ENCODE measurements at regions not wholly inside any gene's neighbourhood (a gene's known extent, or its start where the extent isn't known, plus 50 kb on each side); places are given as distances from the start of the nearest gene placed in this dataset.

DNA sequence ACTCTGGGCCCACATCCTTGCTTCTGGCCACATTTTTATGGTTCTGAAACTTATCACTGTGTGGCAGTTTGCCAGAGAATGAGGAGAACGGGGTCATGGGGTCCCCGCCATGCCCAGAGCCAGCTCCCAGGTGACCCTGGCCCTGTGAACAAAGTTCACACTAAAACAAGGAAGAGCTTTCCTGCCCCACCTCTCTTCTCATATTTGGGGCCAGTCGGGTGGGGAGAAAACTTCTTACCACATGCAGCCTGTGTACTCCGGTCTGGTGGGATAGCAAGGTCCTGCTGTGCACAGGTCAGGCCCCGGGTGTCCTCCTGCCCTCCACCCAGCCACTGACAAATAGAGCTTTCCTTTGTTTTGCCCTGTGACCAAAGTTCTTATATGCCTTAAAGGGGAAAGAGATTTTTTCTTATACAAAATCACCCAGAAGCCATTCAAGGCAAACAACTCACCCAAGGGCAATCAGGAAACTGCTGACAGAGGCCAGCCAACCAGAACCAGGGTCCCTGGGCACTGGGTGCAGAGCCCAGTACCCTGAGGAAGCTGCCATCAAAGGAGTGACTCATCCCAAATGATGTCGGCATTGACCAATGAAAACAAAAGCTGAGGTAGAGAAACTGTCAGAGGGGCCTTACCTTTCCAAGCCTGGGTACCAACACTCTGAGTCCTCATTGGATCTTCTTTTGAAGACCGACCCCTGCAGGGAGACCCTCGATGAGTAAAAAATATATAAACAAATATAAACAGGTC is 53.6 kb downstream of the OLIG1 start:
- ChIA-PET CTCF (interaction anchor here (0.6 kb wide), 1 partner anchor 52 kb away, joined by 6 read pairs; no protein-coding TSS in a partner anchor), POLR2A (no interaction called here)
- BruUV-seq (replicated peaks), result no TSS peak
- no peaks in the 10 kb centered on the region for H3K36me3 ChIP-seq (ENCODE audit: control insufficient read depth, insufficient read depth, low read length)
- no peak overlapping the region for H3K4me3 ChIP-seq (ENCODE audit: low read depth in 2 of 2, low read length in 2 of 2)
- intact Hi-C loops (cut with micrococcal nuclease; ENCODE audit: unreplicated experiment) (loop anchor here (10.0 kb wide), 2 partner anchors 179 to 289 kb away; no protein-coding TSS in a partner anchor), in situ Hi-C loops (cut with HindIII; ENCODE audit: low pct_unique_long_range_greater_than_20kb, low sequenced_read_pairs) (no loop called here)
- H3K27ac ChIP-seq (ENCODE audit: low read length), result no peak overlapping the region
- peaks cover under 1% of the 10 kb centered on the region; the same call in 1 of the 2 replicates for H3K27me3 ChIP-seq (ENCODE audit: control insufficient read depth, insufficient read depth, low read length)
- no peak for TF ChIP-seq SIN3A (IDR thresholded peaks at IDR 0.05; ENCODE audit: borderline replicate concordance, insufficient read depth, low read depth, low read length)
- no peak for TF ChIP-seq POLR2AphosphoS5 (IDR thresholded peaks at IDR 0.05; ENCODE audit: low read depth, low read length)
- TF ChIP-seq TCF7L2 (IDR thresholded peaks at IDR 0.05; ENCODE audit: low read depth, low read length), result no peak
- TF ChIP-seq, protein P1, sequence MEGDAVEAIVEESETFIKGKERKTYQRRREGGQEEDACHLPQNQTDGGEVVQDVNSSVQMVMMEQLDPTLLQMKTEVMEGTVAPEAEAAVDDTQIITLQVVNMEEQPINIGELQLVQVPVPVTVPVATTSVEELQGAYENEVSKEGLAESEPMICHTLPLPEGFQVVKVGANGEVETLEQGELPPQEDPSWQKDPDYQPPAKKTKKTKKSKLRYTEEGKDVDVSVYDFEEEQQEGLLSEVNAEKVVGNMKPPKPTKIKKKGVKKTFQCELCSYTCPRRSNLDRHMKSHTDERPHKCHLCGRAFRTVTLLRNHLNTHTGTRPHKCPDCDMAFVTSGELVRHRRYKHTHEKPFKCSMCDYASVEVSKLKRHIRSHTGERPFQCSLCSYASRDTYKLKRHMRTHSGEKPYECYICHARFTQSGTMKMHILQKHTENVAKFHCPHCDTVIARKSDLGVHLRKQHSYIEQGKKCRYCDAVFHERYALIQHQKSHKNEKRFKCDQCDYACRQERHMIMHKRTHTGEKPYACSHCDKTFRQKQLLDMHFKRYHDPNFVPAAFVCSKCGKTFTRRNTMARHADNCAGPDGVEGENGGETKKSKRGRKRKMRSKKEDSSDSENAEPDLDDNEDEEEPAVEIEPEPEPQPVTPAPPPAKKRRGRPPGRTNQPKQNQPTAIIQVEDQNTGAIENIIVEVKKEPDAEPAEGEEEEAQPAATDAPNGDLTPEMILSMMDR (IDR thresholded peaks at IDR 0.05), result no peak
- TF ChIP-seq, protein P2, sequence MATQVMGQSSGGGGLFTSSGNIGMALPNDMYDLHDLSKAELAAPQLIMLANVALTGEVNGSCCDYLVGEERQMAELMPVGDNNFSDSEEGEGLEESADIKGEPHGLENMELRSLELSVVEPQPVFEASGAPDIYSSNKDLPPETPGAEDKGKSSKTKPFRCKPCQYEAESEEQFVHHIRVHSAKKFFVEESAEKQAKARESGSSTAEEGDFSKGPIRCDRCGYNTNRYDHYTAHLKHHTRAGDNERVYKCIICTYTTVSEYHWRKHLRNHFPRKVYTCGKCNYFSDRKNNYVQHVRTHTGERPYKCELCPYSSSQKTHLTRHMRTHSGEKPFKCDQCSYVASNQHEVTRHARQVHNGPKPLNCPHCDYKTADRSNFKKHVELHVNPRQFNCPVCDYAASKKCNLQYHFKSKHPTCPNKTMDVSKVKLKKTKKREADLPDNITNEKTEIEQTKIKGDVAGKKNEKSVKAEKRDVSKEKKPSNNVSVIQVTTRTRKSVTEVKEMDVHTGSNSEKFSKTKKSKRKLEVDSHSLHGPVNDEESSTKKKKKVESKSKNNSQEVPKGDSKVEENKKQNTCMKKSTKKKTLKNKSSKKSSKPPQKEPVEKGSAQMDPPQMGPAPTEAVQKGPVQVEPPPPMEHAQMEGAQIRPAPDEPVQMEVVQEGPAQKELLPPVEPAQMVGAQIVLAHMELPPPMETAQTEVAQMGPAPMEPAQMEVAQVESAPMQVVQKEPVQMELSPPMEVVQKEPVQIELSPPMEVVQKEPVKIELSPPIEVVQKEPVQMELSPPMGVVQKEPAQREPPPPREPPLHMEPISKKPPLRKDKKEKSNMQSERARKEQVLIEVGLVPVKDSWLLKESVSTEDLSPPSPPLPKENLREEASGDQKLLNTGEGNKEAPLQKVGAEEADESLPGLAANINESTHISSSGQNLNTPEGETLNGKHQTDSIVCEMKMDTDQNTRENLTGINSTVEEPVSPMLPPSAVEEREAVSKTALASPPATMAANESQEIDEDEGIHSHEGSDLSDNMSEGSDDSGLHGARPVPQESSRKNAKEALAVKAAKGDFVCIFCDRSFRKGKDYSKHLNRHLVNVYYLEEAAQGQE (IDR thresholded peaks at IDR 0.05; ENCODE audit: insufficient read depth in 1 of 2, low read depth in 2 of 2, low read length in 1 of 2), result no peak
- DNase-seq (ENCODE audit: low read depth, low spot score) (no peak), ATAC-seq (no peak)
- no peaks in the 10 kb centered on the region for H3K9me3 ChIP-seq (ENCODE audit: control insufficient read depth, insufficient read depth, low read depth, low read length)
- H3K4me1 ChIP-seq (ENCODE audit: control insufficient read depth, insufficient read depth, low read length), result no peaks in the 10 kb centered on the region; the same call in 1 of the 2 replicates

DNA sequence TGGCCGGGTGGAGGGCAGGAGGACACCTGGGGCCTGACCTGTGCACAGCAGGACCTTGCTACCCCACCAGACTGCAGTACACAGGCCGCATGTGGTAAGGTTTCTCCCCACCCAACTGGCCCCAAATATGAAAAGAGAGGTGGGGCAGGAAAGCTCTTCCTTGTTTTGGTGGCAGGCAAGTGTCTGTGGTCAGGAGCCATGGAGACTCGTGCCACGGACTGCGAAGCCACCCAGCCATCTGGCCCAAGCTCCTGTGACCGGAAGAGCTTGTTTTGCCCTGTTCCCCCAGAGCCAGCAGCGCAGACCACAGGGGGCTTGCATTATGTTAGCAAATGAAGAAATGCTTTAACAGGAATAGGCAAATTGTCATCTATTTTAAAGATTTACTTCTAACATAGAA is 54.9 kb downstream of the OLIG1 start:
- BruUV-seq (replicated peaks), result no TSS peak
- Histone ChIP-seq H3K27me3 (ENCODE audit: control insufficient read depth, insufficient read depth, low read length) (peaks cover 6% of the 10 kb centered on the region), H3K4me3 (ENCODE audit: low read depth in 2 of 2, low read length in 2 of 2) (no peak overlapping the region), H3K9me3 (ENCODE audit: control insufficient read depth, insufficient read depth, low read depth, low read length) (no peaks in the 10 kb centered on the region), H3K4me1 (ENCODE audit: control insufficient read depth, insufficient read depth, low read length) (no peaks in the 10 kb centered on the region; the same call in 1 of the 2 replicates), H3K27ac (ENCODE audit: low read length) (no peak overlapping the region), H3K36me3 (ENCODE audit: control insufficient read depth, insufficient read depth, low read length) (no peaks in the 10 kb centered on the region)
- intact Hi-C loops (cut with micrococcal nuclease; ENCODE audit: unreplicated experiment), result loop anchor here (5.0 to 10.0 kb wide), 3 partner anchors 133 to 290 kb away; no protein-coding TSS in a partner anchor
- POLR2A ChIA-PET, result no interaction called here
- ATAC-seq (no peak), DNase-seq (ENCODE audit: low read depth, low spot score) (no peak)
- in situ Hi-C loops (cut with HindIII; ENCODE audit: low pct_unique_long_range_greater_than_20kb, low sequenced_read_pairs), result no loop called here
- TF ChIP-seq, protein P2 (IDR thresholded peaks at IDR 0.05; ENCODE audit: insufficient read depth in 1 of 2, low read depth in 2 of 2, low read length in 1 of 2), result no peak
- TF ChIP-seq POLR2AphosphoS5 (IDR thresholded peaks at IDR 0.05; ENCODE audit: low read depth, low read length) (no peak), TCF7L2 (IDR thresholded peaks at IDR 0.05; ENCODE audit: low read depth, low read length) (no peak), SIN3A (IDR thresholded peaks at IDR 0.05; ENCODE audit: borderline replicate concordance, insufficient read depth, low read depth, low read length) (no peak)
- TF ChIP-seq, protein P1 (IDR thresholded peaks at IDR 0.05), result no peak
- CTCF ChIA-PET, result interaction anchor here (0.7 kb wide), 1 partner anchor 222 kb away, joined by 3 read pairs; no protein-coding TSS in a partner anchor

Data from Panc1 (cell line).